CD14-positive monocyte (primary cell): ENCODE measurements at regions not wholly inside any gene's neighbourhood (a gene's known extent, or its start where the extent isn't known, plus 50 kb on each side); places are given as distances from the start of the nearest gene placed in this dataset.

Source experiments
- DNase-seq, 3 donors: peaks; one replicate each; pipeline ENCODE4 v3.0.0-alpha.2; 2011 to 2022
- H2AFZ ChIP-seq: 2 replicates; pipeline ENCODE4 v1.6.0; 2012; ENCODE audit warnings: mild to moderate bottlenecking, low read depth, low read length, inconsistent platforms; ENCODE audit not compliant: insufficient read depth, poor library complexity, severe bottlenecking
- H3K27ac ChIP-seq, 2 donors: 1 replicate in 1 of 2; 2 replicates in 1 of 2; pipeline ENCODE4 v1.5.1; 2012 to 2013; ENCODE audit warnings: low read length in 2 of 2, control low read depth in 1 of 2, inconsistent platforms in 1 of 2, low read depth in 1 of 2, mild to moderate bottlenecking in 1 of 2
- H3K27me3 ChIP-seq, 2 donors: one replicate each; pipeline versions ENCODE4 v1.6.0 to v1.6.1; 2011 to 2013; ENCODE audit warnings: low read length in 2 of 2; ENCODE audit not compliant: control insufficient read depth in 2 of 2, insufficient read depth in 2 of 2
- H3K36me3 ChIP-seq, 2 donors: replicated peaks in 1 of 2; 1 replicate in 1 of 2; 2 replicates in 1 of 2; pipeline versions ENCODE4 v1.5.1 to v1.6.1; 2012 to 2013; ENCODE audit warnings: low read length in 2 of 2, control low read depth in 1 of 2, inconsistent platforms in 1 of 2, mild to moderate bottlenecking in 1 of 2; ENCODE audit not compliant: insufficient read depth in 2 of 2, control insufficient read depth in 1 of 2
- H3K4me1 ChIP-seq, 2 donors: 1 replicate in 1 of 2; 2 replicates in 1 of 2; pipeline versions ENCODE4 v1.5.1 to v1.6.1; 2012 to 2013; ENCODE audit warnings: low read length in 2 of 2, control low read depth in 1 of 2, inconsistent platforms in 1 of 2, mild to moderate bottlenecking in 1 of 2, moderate library complexity in 1 of 2; ENCODE audit not compliant: insufficient read depth in 2 of 2, control insufficient read depth in 1 of 2
- H3K4me2 ChIP-seq: replicated peaks from 2 replicates; pipeline ENCODE3; 2012; ENCODE audit warnings: low read length, moderate library complexity, mild to moderate bottlenecking; ENCODE audit not compliant: poor library complexity, severe bottlenecking; ENCODE audit errors: extremely low read depth
- H3K4me3 ChIP-seq, 3 experiments: fragments of 200-600 bp in 1 of 3; sonication (generic) in 1 of 3; replicated peaks in 1 of 3; 1 replicate in 2 of 3; 2 replicates in 1 of 3; pipeline ENCODE4 v1.5.1; 2011 to 2013; ENCODE audit warnings: low read length in 3 of 3, mild to moderate bottlenecking in 3 of 3, control low read depth in 2 of 3, low read depth in 2 of 3, inconsistent platforms in 1 of 3, moderate library complexity in 1 of 3
- H3K79me2 ChIP-seq: 2 replicates; pipeline ENCODE4 v1.6.0; 2012; ENCODE audit warnings: mild to moderate bottlenecking, control low read depth, inconsistent platforms, low read length, moderate library complexity; ENCODE audit not compliant: insufficient read depth
- H3K9ac ChIP-seq: 2 replicates; pipeline ENCODE4 v1.6.0; 2017; ENCODE audit warnings: low read length, mild to moderate bottlenecking; ENCODE audit not compliant: insufficient read depth, poor library complexity, severe bottlenecking
- H3K9me3 ChIP-seq, 2 donors: replicated peaks in 1 of 2; 1 replicate in 1 of 2; 2 replicates in 1 of 2; pipeline versions ENCODE4 v1.5.1 to v1.6.1; 2012 to 2013; ENCODE audit warnings: low read length in 2 of 2, control low read depth in 1 of 2; ENCODE audit not compliant: control insufficient read depth in 1 of 2, insufficient read depth in 1 of 2
- H4K20me1 ChIP-seq: 2 replicates; pipeline ENCODE4 v1.6.0; 2012; ENCODE audit warnings: mild to moderate bottlenecking, low read length, control low read depth, moderate library complexity; ENCODE audit not compliant: insufficient read depth
- H3K27ac Mint-ChIP-seq, 7 donors: one replicate each; pipeline ENCODE4 v1.8.0; 2020; ENCODE audit warnings: mild to moderate bottlenecking in 7 of 7, mixed read lengths in 7 of 7, moderate library complexity in 6 of 7, inconsistent platforms in 2 of 7
- H3K27me3 Mint-ChIP-seq, 3 donors: one replicate each; pipeline ENCODE4 v1.8.0; 2021 to 2022; ENCODE audit warnings: low read depth in 3 of 3, mild to moderate bottlenecking in 3 of 3, mixed read lengths in 3 of 3, moderate library complexity in 3 of 3, inconsistent platforms in 1 of 3
- H3K36me3 Mint-ChIP-seq, 2 donors: one replicate each; pipeline ENCODE4 v1.8.0; 2020; ENCODE audit warnings: mixed read lengths in 2 of 2, inconsistent platforms in 1 of 2, mild to moderate bottlenecking in 1 of 2
- H3K4me1 Mint-ChIP-seq: one replicate; pipeline ENCODE4 v1.8.0; 2020; ENCODE audit warnings: mild to moderate bottlenecking, mixed read lengths
- H3K4me3 Mint-ChIP-seq, 2 donors: one replicate each; pipeline ENCODE4 v1.8.0; 2020; ENCODE audit warnings: mild to moderate bottlenecking in 2 of 2, mixed read lengths in 2 of 2, moderate library complexity in 1 of 2
- H3K9me3 Mint-ChIP-seq, 7 donors: one replicate each; pipeline ENCODE4 v1.8.0; 2020 to 2022; ENCODE audit warnings: mixed read lengths in 7 of 7, mild to moderate bottlenecking in 6 of 7, moderate library complexity in 6 of 7, inconsistent platforms in 2 of 7
- CTCF ChIP-seq: fragments of 200-600 bp; IDR thresholded peaks from one replicate; pipeline ENCODE4 v1.8.0; 2022; ENCODE audit warnings: antibody characterized with exemption, mild to moderate bottlenecking
- WGBS: methylation state at CpG from one replicate; pipeline ENCODE4 v1.1.5; 2013; ENCODE audit warnings: missing lambda C conversion rate; ENCODE audit not compliant: insufficient coverage; 5-methylcytosine and 5-hydroxymethylcytosine counted together
- intact Hi-C, 2 donors: fragments of 100-400 bp; cut with micrococcal nuclease; formaldehyde crosslinking; loops; one replicate each; pipeline versions ENCODE4 v1.15.0 to v1.15.1; 2023

GRCh38 chr3:195007766-195008165, 263.2 kb downstream of the XXYLT1 start:
- WGBS: 0% methylated on average over 1 of the region's 4 CpGs
- Mint-ChIP-seq H3K27me3 (peaks cover 1 to 4% (median 2%) of the 10 kb centered on the region in 3 donors), H3K4me3 (no peak overlapping the region), H3K27ac (peak overlapping the region in 2 of 7 donors; percentile 2 to 66), H3K4me1 (peaks cover 84% of the 10 kb centered on the region), H3K36me3 (no peaks in the 10 kb centered on the region), H3K9me3 (peaks cover 0 to 2% (median 0%) of the 10 kb centered on the region in 7 donors)
- Histone ChIP-seq H3K9ac (no peak overlapping the region), H3K4me1 (peaks cover 85 to 90% of the 10 kb centered on the region in 2 donors), H2AFZ (peak overlapping the region; percentile 42), H3K4me2 (no peak overlapping the region), H3K27me3 (no peaks in the 10 kb centered on the region), H3K27ac (no peak overlapping the region), H3K36me3 (no peaks in the 10 kb centered on the region), H3K9me3 (no peaks in the 10 kb centered on the region), H3K4me3 (no peak overlapping the region), H4K20me1 (no peaks in the 10 kb centered on the region), H3K79me2 (no peaks in the 10 kb centered on the region)
- intact Hi-C loops: loop anchor here in 1 of 2 donors (10.0 kb wide), 2 partner anchors 97 to 323 kb away; partner anchors contain the start of gene FAM43A
- DNase-seq: no peak
- TF ChIP-seq CTCF: no peak

GRCh38 chr3:195008816-195009215, 262.1 kb downstream of the XXYLT1 start:
- DNase-seq: no peak
- H3K27me3 ChIP-seq: no peaks in the 10 kb centered on the region
- H2AFZ ChIP-seq: peak overlapping the region; percentile 50
- H3K4me2 ChIP-seq: no peak overlapping the region
- H3K36me3 ChIP-seq: no peaks in the 10 kb centered on the region
- Mint-ChIP-seq H3K9me3 (peaks cover 0 to 2% (median 0%) of the 10 kb centered on the region in 7 donors), H3K36me3 (no peaks in the 10 kb centered on the region), H3K27me3 (peaks cover 0 to 2% (median 1%) of the 10 kb centered on the region in 3 donors), H3K27ac (no peak overlapping the region), H3K4me3 (no peak overlapping the region), H3K4me1 (peaks cover 75% of the 10 kb centered on the region)
- 90% methylated on average over 6 of the region's 6 CpGs for WGBS
- no peaks in the 10 kb centered on the region for H4K20me1 ChIP-seq
- no peaks in the 10 kb centered on the region for H3K79me2 ChIP-seq
- H3K4me3 ChIP-seq: no peak overlapping the region
- peaks cover 74 to 80% of the 10 kb centered on the region in 2 donors for H3K4me1 ChIP-seq
- H3K27ac ChIP-seq: peak overlapping the region in 1 of 2 donors; percentile 48
- TF ChIP-seq CTCF: no peak
- intact Hi-C loops: loop anchor here in 1 of 2 donors (10.0 kb wide), 2 partner anchors 96 to 324 kb away; partner anchors contain the start of gene FAM43A
- H3K9ac ChIP-seq: no peak overlapping the region
- no peaks in the 10 kb centered on the region for H3K9me3 ChIP-seq
